DMS114 treated with DMSO at 0.1 percent for 48 hours (cell line): ENCODE measurements at regions not wholly inside any gene's neighbourhood (a gene's known extent, or its start where the extent isn't known, plus 50 kb on each side); places are given as distances from the start of the nearest gene placed in this dataset.

Source experiments
- DNase-seq: peaks from one replicate; lab custom pipeline; 2025; ENCODE audit not compliant: unreplicated experiment; lab: John Stamatoyannopoulos, UW

DNA sequence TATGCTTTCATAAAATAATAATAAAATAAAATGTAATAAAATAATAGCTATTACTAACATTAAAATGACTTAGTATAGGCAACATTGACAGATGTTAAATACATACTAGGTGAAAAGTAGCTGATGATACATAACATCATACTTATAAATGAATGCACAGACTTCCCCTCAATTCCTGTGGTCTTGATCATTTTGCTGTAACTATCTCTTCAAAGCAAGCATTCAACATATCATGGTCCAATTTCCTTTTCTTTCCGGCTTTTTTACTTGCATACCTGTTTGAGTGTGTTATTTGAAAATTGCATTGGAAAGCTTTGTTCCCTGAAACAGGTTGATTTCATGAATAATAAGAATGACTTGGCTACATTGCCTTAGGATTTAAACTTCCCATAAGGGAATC lies 309.3 kb downstream of the HDGFL1 start:
- DNase-seq, result no peak

DNA sequence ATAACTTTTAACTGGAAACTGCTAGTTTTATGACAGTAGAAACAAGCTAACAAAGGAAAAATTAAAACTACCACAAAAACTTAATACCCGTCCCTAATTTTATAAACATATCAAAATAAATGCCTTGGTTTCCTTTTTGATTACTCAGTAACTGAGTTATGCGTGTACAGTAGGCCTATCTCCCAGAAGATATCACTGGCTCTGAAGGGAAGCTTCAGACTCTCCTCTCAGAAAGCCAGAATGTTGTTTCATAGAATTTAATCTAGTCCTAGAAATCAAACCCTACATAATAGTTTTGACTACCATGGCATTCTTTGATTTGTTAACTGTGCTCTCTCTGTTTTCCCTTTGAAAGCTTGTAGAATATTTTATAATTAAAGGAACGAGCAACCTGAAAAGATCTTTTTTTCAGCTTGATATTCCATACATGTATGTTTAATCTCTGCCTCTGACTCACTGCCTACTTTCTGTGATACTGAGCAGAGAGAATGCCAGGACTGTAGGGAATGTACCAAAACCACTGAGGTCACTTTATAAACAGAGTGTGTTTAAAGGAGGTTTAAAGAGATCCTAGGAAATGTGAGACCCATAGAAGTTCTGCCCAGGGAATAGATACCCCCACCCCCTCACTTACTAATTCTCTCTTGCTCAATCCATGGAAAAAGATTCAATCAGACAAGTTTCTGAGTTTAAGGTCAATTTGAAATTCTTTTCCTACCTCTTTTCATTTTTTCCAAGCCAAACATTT lies 311.5 kb downstream of the HDGFL1 start:
- no peak for DNase-seq

DNA sequence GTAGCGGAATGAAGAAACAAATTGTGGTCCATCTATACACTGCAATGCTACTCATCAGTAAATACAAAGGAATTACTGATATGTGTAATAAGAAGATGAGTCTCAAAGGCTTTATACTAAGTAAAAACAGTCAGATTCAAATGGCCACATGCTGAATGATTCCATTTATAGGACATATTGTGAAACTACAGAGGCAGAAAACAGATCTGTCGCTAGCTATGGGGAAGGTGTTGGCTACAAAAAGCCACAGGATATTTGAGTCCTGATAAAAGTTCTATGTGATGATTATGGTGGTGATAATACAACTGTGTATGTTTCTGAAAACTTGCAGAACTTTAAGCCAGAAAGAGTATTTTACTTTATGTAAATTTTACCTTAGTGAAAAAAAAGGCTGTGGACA lies 313.2 kb downstream of the HDGFL1 start:
- DNase-seq, result no peak

DNA sequence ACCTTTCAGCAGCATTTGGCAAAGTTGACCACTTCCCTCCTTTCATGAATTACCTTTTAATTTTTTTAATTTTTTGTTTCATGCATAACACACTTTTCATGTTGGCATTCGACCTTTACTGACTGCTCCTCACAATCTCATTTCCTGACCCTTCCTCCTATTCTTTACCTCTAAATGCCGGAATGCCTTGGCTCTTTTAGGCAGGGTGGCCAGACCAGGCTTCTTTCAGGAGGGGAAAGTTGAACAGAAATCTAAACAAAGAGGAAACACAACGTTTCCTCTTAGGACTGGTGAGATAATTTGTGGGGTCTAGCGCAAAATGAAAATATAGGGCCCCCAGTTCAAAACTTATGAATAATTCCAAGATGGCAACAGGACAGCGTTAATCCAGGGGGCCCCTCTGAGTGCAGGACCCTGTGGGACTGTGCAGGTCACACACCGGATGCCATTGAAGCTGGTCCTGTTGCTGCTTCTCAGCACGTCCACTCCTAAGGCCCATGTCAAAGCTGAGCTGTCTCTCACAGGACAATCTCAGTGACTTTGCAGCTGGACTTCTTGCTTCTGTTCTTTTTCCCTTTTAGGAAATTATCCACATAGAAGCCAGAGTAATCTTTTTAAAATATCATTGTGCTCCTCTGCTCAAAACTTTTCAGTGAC lies 313.8 kb downstream of the HDGFL1 start:
- DNase-seq, result no peak

DNA sequence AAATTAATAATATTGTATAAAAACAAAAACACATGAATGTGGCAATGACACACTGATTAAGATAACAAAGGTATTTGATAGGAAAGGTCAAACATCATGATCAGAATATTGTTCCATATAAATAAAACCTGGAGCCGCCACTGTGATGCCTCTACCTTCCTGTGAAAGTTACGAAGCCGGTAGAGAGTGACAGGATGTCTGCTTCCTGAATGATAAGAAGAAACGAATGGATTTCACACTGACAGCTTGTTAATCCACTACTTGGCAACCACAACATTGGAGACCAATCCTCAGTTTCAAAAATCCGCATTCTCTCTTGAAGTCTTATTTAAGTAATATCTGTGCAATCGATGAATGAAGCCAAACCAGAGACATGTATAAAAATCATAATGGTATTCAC lies 315.1 kb downstream of the HDGFL1 start:
- DNase-seq, result no peak

DNA sequence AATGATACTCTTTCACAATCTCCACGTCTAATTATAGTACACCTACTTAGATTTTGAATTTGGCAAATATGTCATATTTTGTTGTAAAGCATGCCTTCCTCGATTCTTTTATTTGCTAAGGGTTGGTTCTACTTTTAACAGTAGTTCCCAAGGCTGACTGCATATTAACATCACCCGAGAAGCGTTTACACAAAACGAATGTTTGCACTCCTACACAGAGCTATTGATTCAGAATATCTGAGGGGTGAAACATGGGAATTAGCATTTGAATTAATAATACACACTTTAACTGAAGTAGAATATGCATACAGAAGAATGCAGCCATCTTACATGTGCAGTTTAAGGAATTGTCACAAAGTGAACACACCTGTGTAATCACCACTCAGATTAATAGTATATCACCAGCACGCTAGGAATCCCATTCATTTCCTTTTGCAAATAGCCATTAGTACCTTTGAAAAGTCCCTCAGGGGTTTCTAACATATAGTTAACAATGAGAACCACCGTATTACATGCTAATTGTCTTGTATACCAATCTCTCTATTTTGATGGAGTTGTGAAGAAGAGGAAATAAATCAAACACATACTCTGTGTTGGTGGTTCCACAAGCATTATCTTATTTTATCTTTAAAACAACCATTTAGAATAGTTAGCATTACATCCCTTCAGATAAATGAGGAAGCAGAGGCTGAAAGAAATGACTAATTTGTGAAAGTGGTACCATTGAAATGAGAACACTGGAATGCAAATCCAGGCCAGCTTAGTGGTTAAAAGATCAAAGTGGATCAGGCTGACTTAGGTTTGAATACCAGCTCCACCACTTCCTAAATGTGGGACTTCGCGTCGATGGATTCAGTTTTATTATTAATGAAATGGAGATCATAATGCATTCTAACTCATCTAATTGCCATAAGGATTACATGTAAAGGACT lies 317.6 kb downstream of the HDGFL1 start:
- no peak for DNase-seq

DNA sequence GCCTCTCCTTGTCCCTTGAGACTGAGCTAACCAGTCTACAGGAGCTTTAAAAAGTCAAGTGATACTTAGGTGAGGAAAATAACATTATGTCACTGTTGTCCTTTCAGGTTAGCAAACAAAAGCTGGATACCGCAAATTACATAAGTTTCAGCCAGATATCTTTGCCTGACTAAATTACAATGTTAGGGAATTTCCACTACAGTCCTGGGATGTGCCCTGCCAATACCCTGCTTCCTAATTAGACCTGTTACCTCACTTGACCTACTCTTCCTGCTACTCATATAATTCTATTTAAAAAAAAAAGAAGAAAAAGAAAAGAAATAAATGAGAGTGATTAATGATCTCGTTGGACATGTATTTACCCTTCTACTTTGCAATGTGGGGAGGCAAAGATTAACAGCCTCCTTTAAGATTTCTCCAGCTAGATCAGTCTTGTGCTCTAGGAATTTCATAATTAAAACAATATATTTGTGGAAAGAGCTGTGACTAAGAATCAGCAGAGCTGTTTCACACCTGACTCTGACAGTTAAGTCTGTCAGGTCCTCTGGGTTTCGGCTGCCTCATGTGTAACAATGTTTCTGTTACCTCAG lies 318.9 kb downstream of the HDGFL1 start:
- DNase-seq, result no peak

DNA sequence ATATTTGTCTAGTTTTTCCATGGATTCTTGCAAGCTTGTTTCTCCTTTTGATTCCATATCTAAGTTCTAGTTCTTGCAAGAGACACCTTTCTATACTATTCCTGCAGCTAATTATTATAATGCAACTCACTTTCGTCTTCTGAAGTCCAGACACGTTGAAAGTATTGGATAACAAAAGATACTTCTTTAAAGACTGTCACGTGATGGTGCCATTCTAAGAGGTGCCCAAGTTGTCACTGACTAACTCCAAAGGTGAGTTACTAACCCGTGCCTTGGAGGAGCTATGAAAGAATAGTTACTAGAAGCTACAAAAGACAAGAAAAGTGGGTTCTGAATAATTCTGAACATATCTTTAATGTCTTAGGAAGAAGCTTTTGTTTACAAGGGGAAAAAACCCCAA lies 322.6 kb downstream of the HDGFL1 start:
- no peak for DNase-seq

DNA sequence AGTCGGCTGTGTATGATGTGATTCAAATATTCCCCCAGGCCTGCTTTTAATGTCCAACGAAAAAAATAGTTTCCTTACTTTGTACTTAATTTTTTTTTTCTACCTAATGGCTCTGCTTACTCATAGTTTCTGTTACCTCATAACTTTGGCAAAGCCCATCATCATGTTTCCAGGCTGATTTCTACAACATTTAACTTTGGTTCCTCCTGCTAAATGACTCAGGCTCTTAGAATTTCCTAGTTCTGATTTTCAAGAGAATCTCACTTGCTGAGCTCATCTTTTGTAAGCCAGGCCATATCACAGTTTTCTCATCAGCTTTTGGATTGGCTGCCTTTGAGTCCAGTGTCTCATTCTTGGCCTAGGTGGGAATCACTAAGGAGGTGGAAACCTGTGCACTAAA lies 323.1 kb downstream of the HDGFL1 start:
- DNase-seq, result no peak

DNA sequence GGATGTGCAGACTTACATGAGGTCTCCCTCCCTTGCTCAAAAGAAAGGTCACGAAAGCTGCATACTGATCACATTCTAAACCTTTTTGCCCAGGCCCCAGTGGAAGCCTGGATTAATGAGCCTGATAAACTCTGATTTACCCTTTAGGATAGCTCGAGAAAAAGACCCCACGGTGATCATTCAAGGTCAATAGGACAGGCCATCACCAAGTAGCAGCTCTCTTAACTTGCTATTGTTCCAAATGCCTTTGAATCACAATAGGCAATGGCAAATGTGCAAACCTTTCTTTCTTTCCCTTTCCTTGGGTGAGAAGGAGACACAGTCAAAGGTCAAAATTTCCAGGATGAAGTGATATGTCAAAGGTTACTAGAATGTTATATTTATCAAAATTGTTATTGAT lies 327.3 kb downstream of the HDGFL1 start:
- no peak for DNase-seq

DNA sequence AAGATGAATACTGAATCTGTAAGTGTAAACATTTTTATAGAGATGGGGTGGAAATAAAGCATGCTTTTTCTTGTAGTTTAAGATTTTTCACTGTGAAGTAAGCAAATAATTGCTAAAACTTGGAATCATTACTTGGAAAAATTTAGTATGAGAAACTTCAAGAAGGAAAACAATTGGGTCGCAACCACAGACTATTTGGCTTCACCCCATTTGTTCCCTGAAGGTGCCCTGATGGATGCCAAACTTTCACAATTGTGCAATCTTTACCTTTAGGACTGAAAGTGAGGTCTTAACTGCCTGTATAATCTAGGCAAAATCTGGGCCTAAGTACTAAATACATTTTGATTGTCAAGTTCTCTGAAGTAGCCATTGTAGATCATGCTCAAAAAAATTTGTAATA lies 330.1 kb downstream of the HDGFL1 start:
- DNase-seq, result no peak

DNA sequence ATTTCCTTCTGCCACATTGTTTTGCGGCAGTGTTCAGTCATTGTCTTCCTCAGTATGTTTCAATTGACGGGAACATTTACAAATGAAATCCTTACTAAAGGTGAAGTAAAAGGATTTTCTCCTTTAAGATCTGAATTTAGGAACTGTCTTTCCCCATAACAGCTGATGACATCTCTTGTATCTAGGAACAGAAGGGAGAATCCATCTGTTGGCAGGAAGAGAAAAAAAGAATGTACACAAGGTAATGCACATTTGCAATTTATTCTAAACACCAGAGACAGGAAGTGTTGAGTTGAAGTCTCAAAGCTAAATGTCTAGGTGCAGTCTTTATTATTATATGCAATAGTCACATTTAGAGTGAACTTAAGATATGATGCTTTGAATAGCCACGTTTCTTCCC lies 334.5 kb downstream of the HDGFL1 start:
- no peak for DNase-seq

DNA sequence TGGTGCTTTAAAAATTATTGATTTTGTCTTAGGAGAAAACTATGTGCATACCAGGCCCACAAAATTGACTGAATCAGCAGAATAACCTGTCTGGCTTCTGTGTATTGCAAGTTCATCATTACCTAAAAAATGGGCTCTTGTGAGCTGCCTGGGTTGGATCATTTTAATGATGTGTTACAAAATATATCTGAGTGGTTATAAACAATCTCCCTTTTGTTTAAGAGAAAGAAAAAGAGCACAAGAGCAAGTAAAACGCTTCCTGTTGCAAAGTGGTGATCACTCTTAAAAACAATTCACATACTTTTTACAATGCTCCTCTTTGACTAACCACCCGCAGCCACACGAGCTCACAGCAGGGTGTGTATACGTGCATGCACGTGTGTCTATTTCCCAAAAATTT lies 335.1 kb downstream of the HDGFL1 start:
- DNase-seq, result no peak

DNA sequence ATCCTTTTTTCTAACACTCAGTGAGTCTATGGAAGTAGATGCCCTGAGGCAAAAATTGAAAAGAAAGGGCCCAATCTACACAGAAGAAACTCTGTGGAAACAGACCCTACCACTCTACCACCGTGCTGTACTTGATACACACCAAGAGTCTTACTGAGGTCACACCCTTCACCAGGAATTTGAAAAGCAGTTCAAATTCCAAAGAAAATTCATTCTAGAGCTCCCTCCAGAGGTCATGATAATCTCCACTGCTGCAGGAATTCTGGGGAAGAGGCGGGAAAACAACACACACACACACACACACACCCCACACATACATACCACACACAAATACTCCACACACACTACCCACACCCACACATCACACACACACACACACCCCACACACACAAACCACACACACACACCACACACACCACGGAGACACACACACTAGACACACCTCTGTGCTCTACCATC lies 336.8 kb downstream of the HDGFL1 start:
- DNase-seq, result no peak

DNA sequence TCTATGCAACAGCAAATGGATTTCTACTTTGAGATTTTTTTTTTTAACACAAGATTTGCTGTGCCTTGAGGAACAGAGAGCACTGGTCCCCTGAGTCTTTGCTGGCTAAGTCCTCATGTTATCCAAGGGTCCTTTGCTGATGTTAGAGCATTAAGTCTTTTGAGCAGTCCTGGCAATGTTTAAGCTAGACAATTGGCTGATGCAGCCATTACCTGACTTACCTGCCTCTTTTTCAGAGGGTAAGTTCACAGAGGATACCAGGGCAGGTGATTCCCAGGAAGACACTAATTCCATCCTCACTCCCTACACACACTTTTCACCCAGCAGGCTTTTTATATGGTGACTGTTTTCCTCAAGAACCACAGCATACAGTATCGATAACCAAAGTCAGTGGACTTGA lies 337.7 kb downstream of the HDGFL1 start:
- DNase-seq, result no peak

DNA sequence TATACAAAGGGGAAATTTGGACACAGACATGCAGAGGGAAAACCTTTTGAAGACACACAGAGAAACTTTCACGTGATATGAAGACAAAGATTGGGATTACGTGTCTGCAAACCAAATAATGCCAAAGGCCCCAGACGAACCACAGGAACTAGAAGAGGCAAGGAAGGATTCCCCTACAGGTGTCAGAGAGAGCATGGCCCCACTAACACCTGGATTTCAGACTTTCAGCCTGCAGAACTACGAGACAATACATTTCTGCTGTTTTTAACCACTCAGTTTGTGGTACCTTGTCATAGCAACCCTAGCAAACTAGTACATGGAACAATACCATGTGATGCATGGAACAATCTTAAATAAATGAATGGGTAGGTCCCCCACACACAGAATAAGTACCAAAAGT lies 341.0 kb downstream of the HDGFL1 start:
- no peak for DNase-seq

DNA sequence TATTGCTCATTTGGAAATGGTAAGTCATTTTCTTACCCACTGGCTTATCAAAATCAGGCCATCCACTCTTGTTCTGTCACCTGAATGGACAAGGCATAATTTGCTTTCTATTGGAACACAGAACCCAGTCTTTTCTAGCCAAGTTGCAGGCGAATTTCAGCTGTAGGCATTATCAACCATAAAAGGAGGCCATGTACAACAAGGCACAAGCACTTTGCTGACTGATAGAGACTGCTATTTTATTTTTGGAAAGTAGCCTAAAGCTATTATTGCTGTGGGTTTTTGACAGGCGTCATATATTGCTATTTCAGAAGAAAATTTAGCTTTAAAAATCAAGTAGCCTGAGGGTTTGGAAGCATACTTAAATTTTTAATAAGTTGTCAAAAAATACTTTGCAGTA lies 344.2 kb downstream of the HDGFL1 start:
- DNase-seq, result no peak

DNA sequence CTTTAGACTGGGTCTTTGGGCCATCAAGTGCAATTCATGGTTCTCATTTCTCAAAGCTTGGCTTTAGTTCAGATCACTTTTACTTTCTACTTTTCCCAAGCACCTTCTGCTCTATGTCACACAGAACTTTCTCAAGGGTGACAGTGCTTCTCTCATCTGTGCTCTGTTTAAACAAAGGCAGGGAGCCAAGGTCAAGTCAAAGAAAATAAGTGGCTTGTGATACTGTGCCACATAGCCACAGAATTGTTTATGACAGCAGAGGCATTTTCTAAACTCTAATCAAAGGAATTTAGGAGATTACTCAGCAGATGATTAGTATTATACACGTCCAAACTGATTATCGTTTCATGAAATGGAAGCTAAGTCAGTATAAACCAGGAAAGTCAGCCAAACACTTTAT lies 348.0 kb downstream of the HDGFL1 start:
- DNase-seq, result no peak

DNA sequence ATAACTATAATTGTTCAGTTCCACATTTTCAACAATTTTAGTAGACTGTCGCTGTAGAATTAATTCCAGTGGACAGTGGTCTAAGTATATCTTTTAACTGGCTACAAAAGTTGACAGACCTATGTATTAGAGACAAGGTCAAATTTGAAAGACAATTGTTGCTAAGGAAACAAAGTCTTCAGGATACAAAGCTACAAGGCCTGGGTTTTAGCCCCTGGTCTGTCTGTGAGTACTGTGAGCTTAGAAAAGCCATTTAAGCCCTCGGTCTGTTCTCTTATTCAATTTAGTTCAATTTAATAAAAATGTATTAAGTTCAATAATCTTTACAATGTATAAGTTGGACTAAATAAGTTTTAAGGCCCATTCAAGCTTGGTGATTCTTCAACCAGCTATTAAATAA lies 352.5 kb downstream of the HDGFL1 start:
- DNase-seq, result no peak

DNA sequence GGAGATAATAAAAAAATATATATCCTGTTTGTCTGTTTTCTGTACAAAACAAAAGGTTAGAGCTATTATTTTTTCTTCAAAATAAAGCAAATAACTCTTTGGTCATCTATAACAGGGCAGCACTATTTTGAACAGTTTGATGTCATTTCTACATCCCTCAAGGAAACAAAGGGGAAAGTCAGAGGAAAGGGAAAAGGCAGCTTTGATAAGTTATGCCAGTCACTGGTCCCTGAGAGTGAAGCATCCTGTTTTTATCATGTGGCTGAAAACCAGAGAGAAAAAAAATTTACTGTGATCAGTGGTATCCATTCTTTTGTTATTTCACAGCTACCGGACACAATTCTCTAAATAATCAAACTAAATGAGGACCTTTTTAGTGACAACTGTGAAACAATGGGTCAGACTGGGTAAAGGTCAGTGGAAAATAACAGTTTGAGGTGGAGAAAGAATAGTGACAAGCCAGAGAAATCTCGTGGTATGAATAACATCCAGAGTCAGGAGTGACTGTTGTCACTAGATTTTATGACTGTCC lies 356.0 kb downstream of the HDGFL1 start:
- DNase-seq, result no peak
